HCT116 (cell line): ENCODE measurements at regions not wholly inside any gene's neighbourhood (a gene's known extent, or its start where the extent isn't known, plus 50 kb on each side); places are given as distances from the start of the nearest gene placed in this dataset.
"Not testable (repeated sequence)": the region's sequence is repeated elsewhere in the genome, so short reads cannot be mapped to it uniquely, and the experiment has no call there.

ENCODE experiments used
- CEBPB ChIP-seq: IDR thresholded peaks from 2 replicates; pipeline ENCODE4 v1.6.1; 2012; ENCODE audit warnings: low read depth
- CTCF ChIP-seq, 3 experiments: fragments of 200-600 bp in 1 of 3; sonication (generic) in 1 of 3; IDR thresholded peaks in 2 of 3; conservative IDR thresholded peaks in 1 of 3; 2 replicates each; pipeline ENCODE4 v1.5.1; 2012 to 2017; ENCODE audit warnings: low read depth in 2 of 3, low read length in 2 of 3, antibody characterized with exemption in 1 of 3, borderline replicate concordance in 1 of 3, control low read depth in 1 of 3, mild to moderate bottlenecking in 1 of 3, mixed read lengths in 1 of 3, mixed run types in 1 of 3, moderate library complexity in 1 of 3; ENCODE audit not compliant: insufficient read depth in 1 of 3
- EZH2 ChIP-seq: fragments of 200-600 bp; sonication (generic); IDR thresholded peaks from 2 replicates; pipeline ENCODE4 v1.6.1; 2017; ENCODE audit warnings: antibody characterized with exemption, mixed run types
- EZH2phosphoT487 ChIP-seq: fragments of 200-600 bp; IDR thresholded peaks from 2 replicates; pipeline ENCODE4 v1.6.1; 2018; ENCODE audit warnings: antibody characterized with exemption, borderline replicate concordance
- POLR2A ChIP-seq: IDR thresholded peaks from 2 replicates; pipeline ENCODE4 v1.7.0; 2011; ENCODE audit warnings: borderline replicate concordance; ENCODE audit not compliant: insufficient read depth, insufficient read length; ENCODE audit errors: extremely low read depth
- POLR2AphosphoS5 ChIP-seq: IDR thresholded peaks from 2 replicates; pipeline ENCODE4 v1.6.1; 2011; ENCODE audit warnings: mild to moderate bottlenecking, low read depth, low read length, moderate library complexity
- RAD21 ChIP-seq: IDR thresholded peaks from 2 replicates; pipeline ENCODE4 v1.6.1; 2012; ENCODE audit warnings: low read depth, mild to moderate bottlenecking
- YY1 ChIP-seq: IDR thresholded peaks from 2 replicates; pipeline ENCODE4 v1.6.1; 2011; ENCODE audit warnings: low read length, low read depth, moderate library complexity, mild to moderate bottlenecking; ENCODE audit not compliant: insufficient replicate concordance; ENCODE audit errors: extremely low read depth
- ZFX ChIP-seq: fragments of 450-650 bp; IDR thresholded peaks from 2 replicates; pipeline ENCODE4 v1.6.1; 2017
- ZNF274 ChIP-seq: fragments of 200-500 bp; sonication (Bioruptor generic); IDR thresholded peaks from 2 replicates; pipeline ENCODE4 v1.6.1; 2014; ENCODE audit warnings: mild to moderate bottlenecking, low read depth, low read length, inconsistent platforms
- TF ChIP-seq, protein P1 (sequence below): IDR thresholded peaks from 2 replicates; pipeline ENCODE4 v1.6.1; 2012

- not testable (repeated sequence) for TF ChIP-seq CTCF (IDR thresholded peaks at IDR 0.05 in 2 of 3, conservative IDR thresholded peaks at IDR 0.05 in 1 of 3; ENCODE audit: borderline replicate concordance in 1 of 3, insufficient read depth in 1 of 3, low read depth in 2 of 3, low read length in 2 of 3); POLR2A; EZH2; ZFX; POLR2AphosphoS5; RAD21; ZNF274; YY1; CEBPB; EZH2phosphoT487
- TF ChIP-seq, protein P1, sequence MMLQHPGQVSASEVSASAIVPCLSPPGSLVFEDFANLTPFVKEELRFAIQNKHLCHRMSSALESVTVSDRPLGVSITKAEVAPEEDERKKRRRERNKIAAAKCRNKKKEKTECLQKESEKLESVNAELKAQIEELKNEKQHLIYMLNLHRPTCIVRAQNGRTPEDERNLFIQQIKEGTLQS: not testable (repeated sequence)
Observed at GRCh38 chr21:9247616-9248317, 1273.6 kb upstream of the TPTE start.
